ENCODE measurements at regions not wholly inside any gene's neighbourhood (a gene's known extent, or its start where the extent isn't known, plus 50 kb on each side); places are given as distances from the start of the nearest gene placed in this dataset.

DNA sequence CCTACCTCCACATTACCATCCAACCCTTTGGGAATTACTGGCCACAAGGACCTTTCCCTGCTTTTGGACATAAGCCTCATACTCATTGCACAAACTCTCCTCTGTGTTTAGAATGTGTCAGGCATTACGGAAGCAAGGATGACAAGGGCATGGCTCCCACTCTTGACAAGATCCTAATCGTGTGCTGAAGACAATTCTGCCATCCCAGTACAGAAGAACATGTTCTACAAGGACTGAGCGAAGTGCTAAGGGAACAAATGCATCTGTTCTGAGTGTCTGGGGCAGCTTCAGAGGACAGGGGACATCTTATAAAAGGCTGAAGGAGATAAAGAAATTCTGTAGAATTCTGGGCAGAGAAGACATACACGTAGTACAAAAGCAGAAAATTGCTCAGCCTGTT lies 378.5 kb upstream of the CAMK1G start:
- no peak for DNase-seq

DNA sequence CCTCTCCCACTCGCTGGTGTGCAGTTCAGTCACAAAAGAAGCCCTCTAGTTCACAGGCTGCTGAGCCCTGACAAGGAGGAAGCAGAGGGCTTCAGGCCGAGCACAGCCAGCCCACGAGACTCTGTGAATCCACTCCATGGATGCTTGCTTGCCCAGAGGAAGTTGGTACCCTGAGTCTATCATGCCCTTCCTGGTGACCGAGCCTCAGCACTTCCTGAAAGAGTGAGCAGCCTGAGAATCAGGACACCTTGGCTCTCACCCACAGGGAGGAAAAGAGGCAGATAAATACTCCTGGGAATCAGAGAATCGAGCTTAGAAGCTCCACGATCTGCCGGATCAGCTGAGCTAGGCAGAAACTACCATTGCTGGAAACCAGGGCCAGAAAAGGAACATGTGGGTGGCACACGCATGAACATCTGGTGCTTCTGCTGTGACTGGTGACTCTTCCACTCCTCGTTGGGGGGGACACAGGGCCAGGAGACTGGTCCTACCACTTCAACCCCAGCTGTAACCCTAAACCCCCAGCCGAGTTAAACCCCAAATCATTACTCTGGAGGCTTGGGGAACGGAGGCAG lies 376.3 kb upstream of the CAMK1G start:
- no peak for DNase-seq

DNA sequence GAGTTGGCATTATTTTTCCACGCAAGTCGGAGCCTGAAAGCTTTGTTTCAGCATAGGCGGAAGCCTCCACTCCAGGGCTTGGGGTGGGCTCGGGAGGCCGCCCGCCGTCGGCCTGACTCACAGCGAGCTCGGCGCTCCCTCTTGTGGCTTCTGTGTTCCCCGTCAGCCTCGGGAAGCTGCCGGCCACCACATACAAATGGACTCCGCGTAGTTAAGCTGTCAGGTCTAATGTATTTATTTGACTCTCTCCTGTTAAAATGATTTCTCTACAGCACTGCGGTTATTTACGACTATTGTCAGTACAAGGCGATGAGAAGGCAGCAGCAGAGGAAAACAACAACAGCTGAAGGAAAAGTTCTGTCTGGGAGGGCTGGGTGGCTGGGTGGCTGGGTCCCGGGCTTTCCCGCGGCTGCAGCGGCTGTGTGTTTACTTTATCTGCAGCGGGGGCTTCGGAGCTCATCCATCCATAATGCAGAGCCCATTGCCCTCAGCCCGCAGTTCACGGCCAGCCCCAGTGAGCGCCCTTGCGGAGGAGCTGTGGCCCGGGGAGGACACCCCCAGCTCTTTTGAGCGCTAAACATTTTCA lies 375.7 kb upstream of the CAMK1G start:
- DNase-seq: no peak

DNA sequence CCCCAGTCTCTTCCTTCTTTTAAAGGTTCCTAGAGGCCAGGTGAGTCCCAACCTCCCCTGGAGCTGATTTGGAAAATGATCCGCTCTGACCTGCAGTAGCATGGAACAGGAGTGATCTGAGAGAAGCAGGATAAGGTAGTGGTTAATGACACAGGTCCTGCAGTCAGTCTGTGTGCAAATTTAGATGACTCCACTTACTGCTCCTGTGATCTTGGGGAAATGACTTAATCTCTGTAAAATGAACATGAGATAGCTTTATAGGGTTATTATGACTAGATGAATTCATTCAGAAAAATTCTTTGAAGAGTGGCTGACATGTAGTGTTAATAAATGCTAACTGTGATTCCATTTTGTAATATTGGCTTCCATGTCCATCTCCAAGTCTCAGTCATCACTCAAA lies 374.9 kb upstream of the CAMK1G start:
- DNase-seq: no peak

DNA sequence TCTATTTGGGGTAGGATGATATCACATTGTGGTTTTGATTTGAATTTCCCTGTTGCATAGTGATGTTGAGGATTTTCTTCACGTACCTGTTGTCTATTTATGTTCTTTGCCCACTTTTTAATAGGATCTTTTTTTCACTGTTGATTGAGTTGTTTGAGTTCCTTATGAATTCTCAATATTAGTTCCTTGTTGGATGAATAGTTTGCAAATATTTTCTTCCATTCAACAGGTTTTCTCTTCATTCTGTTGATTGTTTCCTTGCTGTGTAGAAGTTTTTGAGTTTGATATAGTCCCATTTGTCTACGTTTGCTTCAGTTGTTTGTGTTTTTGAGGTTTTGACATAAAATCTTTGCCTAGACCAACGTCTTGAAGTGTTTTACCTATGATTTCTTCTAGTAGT lies 369.5 kb upstream of the CAMK1G start:
- no peak for DNase-seq

DNA sequence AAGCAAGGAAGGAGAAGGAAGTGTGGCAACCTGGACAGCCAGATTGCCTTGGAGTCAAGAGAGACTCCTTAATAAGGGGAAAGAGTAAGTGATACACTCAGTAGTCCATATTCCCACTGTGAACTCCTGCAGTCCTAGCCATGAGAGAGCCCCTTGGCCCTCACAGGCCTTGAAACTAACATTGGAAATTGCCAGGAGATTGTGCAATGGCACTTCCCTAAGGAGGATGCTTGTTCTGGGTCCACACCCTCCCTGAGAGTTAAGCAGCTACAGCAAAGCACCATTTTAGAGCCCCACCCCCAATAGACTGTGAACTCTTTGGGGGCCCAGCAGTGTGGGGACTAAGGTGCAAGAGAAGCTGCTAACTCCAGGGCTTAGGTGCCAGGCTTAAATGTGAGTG lies 367.7 kb upstream of the CAMK1G start:
- DNase-seq: no peak

DNA sequence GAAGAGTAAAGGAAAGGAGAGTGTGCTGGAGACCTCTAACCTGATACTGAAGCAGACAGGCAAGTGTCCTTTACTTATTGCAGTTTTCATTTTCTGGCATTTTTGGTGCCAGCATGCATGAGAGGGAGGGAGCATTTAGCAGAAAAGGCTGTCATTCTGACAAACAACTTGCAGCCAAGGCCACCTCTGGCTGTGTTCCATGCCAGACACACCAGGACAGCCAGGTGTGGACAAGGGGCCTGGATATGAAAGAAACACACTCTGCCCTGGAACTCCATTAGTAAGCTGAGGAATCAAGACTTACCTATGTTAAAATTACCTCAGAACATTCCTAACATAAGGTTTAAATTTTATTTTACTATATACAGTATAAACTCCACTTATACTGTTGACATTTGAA lies 365.4 kb upstream of the CAMK1G start:
- no peak for DNase-seq

DNA sequence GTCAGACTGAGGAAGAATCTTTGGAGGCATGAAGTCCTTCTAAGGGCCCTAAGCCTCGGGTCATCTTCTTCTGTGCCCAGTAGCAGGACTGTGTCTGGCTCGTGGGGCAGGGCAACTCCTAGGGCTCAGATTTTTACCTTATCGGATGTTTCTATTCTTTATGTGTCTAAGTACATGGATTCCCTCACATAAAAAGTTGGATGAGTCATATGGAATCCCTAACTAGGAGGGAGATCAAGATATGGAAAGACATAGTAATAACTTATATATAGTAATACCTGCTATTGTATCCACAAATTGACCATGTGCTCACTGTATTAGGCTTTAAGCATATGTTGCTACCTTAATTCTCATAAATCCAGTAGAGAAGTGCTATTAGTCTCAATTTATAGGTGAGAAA lies 364.5 kb upstream of the CAMK1G start:
- no peak for DNase-seq

DNA sequence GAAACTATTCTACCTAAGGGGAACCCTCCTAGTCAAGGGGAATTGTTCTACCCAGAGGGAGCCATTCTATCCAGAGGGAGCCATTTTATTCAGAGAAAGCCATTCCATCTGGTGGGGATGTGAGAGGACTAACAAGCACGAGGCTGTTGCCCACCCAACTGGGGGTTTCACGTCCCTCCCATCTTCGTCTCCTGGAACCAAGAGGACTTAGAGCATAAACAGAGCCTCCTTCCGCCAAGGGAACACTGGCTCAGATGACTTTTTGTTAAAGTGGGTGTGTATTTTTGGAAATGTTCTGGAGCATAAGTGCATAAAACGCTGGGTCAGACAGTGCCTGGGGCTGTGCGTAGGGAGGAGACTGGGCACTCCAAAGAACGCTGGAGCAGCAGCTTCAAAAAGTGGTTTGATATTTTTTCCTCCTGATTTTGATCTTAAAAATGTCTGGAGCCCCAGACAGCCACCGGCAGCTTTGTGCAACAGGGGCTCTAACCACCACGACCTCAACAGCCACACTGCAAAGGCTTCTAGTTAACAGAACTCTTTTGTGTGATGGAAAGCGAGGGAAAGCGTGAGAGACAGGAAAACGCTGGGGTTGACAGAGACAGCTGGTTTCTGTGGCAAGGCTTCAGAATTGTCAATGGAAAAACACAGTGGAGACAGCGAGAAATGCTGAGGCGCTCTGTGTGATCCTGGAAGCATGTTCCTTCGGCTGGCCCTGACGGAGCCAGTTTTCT lies 363.6 kb upstream of the CAMK1G start:
- no peak for DNase-seq

DNA sequence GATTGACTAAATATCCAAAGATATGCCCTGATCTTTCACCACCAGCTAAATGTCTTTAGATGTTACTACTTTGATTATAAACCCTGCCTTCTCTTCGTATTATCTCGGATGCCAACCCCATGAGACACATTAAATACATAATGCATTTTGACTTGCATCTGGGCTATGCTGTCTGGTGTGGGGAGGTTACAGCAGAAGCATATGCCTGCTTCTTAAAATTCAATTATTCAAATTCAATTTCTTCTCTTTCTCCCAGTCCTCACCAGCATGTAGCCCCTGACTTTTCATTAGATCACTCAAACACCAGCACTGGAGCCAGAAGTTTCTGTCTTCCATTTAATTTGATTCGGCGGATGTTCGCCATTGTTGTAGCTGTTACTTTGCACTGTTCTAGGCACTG lies 360.7 kb upstream of the CAMK1G start:
- no peak for DNase-seq

DNA sequence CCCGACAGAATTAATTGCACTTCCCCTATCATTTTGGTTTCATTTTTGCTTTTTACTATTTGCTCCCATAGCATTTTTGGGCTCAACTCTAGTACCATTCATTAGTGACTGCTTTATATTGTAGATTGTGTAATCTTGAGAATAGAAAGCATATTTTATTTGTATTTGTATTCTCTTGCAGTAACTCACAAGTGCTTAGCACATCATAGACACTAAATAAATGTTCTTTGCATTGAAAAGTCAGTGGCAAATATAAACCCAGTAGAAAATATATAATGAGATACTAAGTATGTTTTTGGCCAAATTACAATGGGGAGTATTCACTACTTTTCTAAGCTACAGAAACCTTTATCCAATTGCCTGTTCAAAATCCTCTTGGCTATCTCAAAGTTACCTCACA lies 359.7 kb upstream of the CAMK1G start:
- no peak for DNase-seq

DNA sequence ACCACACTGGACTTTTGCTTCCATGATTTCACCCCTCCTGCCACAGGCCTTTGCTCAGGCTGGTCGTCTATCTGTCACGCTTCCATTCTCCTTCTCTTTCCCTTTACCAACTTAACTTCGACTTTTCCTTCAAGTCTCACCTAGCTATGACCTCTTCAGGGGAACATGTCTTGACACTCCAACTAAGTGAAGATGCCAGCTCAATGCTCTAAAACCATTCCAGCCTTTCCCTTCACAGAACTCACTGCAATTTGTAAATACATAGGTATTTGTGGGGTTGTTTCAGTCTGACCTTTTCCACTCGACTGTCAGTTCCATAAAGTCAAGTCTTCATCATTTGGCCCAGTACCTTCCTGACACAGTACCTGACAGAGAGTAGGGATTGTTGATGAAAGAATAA lies 358.6 kb upstream of the CAMK1G start:
- DNase-seq: no peak

DNA sequence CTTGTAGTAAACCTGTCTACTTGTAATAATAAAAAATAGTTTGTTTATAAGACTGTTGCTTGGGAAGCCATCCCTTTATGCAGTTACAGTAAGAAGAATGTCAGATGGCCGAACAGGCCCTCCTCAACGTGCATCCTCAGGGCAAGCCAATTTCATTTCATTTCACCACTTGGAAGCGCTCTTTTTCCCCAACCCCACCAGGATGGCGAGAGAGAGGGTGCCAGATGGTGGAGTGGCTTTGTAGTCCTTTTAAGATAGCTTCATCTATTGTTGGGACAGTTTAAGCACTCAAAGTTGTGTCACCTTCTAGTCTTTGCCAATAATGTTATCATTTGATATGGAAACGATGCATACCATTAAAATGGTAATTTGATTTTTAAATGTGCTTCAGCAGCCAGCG lies 356.3 kb upstream of the CAMK1G start:
- DNase-seq: no peak

DNA sequence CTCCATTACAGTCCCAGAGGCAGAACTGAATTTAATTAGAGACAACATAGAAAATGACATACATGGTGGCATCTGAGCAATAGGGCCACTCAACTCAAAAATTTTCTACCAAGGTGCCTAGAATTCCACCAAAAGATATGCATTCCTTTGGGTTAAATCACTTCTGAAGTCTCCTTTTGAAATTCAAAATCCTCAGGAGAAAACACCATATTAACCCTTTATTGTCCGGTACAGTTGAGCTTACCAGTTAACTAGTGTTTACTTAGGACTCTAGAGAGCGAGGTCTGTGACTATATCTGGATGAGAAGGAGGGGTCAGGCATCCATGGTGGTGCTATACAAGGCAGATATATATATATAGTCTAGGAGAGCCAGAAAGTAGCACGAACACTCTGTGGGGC lies 355.6 kb upstream of the CAMK1G start:
- DNase-seq: no peak

DNA sequence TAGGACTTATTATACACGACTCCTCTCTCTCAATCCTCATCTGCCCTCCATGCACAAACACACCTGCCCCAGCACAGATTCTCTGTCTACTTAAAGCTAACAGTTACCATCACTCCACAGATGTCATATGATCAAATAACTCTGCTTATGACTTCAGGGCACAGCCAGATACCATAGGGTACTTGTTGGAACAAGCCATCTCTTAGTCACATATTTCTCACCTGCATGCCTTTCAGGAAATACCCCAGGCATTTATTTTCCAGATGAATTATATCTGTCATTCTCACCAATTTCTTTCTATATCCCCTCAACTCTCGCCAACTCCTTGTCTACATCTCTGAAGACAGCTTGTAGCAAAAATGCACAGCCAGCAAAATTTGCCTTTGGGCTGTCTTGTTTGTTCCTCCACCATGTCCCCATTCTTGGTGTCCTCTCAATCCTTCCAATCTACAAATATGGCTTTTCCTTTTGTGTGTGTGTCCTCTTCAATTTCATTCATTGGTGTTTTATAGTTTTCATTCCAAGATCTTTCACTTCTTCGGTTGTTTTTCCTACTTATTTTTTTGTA lies 353.9 kb upstream of the CAMK1G start:
- no peak for DNase-seq

DNA sequence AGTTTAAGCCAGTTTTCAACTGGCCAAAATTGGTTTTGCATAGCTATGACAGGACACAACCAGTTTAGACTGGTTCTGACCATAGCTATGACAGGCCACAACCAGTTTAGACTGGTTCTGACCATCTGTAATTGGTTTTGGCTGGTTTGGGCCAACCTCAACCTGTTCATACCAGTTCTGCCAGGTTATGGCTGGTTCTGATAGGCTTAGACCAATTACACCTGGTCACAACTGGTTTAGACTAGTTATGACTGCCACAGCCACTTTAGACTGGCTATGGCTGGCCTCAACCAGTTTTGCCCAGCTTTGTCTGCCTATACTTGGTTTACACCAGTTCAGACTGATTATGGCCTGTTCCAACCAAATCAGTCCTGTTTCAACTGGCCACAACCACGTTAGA lies 353.2 kb upstream of the CAMK1G start:
- DNase-seq: no peak

DNA sequence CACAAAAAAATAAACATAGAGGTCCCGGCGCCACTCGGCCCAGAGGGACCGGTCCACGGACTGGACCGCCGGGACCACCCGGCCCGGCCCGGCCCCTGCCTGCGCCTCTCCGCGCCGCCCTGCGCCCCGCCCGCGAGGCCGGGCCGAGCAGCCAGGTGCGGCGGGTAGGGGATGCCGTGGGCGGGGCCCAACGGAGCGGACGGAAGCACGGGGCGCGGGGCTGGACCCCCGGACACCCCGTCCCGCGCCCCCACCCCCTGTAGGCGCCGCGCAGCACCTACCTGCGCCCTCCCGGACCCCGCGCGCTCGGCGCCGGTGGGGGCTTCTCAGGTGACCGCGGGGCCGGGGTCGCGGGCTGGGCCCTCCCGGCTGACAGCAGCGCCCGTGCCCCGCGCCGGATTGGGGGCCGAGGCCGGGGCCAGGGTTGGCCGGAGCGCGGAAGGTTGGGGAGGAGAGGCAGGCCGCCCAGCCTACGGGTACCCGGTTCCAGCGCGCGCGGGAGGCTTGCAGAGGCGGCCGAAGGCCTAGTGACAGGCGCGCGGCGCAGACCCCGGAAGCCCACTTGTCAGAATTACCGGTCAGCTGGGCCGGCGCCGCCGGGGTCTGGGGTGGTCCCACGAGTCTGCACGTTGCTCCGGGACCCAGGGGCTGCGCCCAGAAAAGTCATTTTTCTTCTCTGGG lies 351.9 kb upstream of the CAMK1G start:
- no peak for DNase-seq

DNA sequence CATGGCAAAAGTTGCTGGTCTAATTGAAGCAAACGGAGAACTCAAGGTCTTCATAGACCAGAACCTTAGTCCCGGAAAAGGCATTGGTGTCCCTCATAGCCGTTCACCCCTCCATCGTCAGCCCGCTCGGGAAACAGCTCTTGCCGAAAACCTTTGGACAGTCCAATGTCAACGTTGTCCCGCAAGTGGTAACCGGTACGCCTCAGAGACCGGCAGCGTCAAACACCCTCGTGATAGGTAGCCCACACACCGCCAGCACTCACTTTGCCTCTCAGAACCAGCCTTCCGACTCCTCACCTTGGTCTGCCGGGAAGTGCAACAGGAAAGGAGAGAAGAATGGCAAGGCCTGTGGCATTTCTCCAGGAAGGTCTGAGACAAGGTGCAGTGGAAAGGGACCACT lies 351.3 kb upstream of the CAMK1G start:
- no peak for DNase-seq

DNA sequence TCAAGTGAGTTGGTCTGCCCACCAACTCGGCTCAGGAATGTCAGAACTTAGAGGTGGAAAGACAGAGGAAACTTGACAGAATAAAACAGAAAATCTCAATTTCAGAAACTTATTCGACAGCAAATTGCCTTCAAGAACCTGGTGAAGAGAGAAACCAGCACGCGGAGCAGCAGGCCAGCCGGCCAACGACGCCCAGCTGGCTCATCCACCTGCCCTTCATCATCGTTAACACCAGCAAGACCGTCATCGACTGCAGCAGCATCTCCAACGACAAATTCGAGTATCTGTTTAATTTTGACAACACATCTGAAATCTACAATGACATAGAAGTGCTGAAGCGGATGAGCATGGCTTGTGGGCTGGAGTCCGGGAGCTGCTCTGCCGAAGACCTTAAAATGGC lies 350.8 kb upstream of the CAMK1G start:
- DNase-seq: no peak

DNA sequence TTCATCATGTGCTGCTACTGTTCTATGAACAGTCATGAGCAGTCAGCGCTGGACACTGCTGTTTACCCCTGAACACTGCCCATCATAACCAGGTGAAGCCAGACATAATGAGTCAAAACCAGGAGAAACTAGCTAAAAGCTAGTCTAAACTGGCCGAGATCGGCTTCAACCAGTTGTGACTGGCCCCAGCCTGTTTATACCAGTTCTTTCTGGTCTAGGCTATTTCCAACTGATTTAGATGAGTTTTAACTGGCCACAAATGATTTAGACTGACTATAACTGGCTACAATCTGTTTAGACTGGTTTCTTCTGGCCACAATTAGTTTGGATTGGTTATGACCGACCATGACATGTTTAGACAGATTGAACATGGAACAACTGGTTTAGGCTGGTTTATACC lies 348.3 kb upstream of the CAMK1G start:
- no peak for DNase-seq

DNA sequence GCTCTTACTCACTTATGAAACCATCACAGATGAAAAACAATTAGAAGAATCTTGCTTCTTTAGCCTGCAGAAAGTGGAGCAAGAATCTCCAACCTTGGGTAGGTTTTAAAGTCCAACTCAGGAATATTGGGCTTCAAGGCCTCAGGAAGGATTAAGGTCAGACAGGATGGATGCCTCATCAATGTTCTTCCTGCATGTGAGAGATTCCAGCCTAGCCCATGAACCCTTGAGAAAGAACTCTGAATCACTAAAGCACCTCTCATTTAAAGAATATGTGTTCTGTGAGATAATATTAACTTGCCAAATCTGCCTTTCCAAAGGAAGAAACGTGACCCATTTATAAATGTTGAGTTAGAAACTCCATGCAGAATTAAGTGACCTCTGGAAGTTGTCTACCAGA lies 345.2 kb upstream of the CAMK1G start:
- DNase-seq: no peak

DNA sequence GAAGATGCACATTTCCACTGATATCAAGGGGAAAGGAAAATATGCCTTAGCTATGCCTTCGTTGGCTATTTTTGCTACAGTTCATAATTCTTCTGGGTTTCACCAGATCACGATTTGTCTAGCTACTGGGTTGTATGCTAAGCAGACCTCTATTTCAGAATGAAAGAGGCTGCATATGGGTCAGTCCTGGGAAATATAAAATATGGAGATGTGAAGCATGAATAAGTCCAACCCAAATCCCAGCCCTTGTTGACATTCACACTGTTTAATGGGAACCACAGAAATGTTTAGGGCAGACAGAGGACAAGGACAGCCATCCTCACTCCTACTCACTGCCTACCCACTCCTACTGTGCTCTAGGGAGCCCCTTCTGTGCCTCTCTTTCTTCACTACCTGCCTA lies 343.2 kb upstream of the CAMK1G start:
- no peak for DNase-seq

DNA sequence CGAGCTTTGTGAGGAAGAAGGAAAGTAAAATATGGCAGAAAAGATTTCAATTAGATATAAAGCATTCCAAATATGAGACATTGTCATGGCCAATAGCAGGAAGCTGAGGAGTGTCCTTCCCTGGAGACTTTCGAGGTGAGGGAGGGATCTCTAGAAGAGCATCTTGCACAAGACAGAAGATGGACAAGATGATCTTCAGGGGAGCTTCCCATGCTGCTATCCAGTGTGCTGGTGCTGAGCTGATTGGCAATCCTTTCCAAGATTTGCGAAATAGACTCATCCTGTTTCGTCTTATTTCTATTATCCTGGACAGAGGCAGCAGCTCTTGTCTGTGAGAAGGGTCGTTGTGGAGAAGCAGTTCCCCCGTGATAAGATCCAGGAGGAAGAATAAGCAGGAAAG lies 342.0 kb upstream of the CAMK1G start:
- DNase-seq: no peak

Measured in NCI-H187 treated with DMSO at 0.1 percent for 48 hours (cell line).